Epidermal melanocyte (primary cell): ENCODE measurements at regions not wholly inside any gene's neighbourhood (a gene's known extent, or its start where the extent isn't known, plus 50 kb on each side); places are given as distances from the start of the nearest gene placed in this dataset.
"Not testable (repeated sequence)": the region's sequence is repeated elsewhere in the genome, so short reads cannot be mapped to it uniquely, and the experiment has no call there.

ENCODE experiments used
- DNase-seq: peaks from one replicate; pipeline ENCODE4 v3.0.0; 2011; ENCODE audit warnings: low spot score; ENCODE audit not compliant: insufficient read length

- DNase-seq = peak; percentile 4
Observed at GRCh38 chr21:10405331-10405730, 116.1 kb upstream of the TPTE start.

DNA sequence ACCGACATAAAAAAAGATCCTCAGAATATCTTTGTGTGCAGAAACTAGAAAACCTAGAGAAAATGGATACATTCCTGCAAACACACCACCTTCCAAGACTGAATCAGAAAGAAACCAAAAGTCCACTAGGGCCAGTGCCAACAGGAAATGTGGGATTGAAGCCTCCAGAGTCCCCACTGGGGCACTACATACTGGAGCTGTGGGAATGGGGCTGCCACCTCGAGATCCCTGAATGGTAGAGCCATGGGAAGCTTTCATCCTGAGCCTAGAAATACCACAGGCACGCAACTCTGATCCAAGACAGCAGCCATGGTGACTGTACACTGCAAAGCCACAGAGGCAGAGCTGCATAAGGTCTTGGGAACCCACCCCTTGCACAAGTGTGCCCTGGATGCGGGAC is 111.6 kb upstream of the TPTE start:
- DNase-seq = not testable (repeated sequence)

GRCh38 chr21:10410354-10410929 is 110.9 kb upstream of the TPTE start:
- DNase-seq = not testable (repeated sequence)

GRCh38 chr21:10411776-10412526 is 109.4 kb upstream of the TPTE start:
- not testable (repeated sequence) for DNase-seq

DNA sequence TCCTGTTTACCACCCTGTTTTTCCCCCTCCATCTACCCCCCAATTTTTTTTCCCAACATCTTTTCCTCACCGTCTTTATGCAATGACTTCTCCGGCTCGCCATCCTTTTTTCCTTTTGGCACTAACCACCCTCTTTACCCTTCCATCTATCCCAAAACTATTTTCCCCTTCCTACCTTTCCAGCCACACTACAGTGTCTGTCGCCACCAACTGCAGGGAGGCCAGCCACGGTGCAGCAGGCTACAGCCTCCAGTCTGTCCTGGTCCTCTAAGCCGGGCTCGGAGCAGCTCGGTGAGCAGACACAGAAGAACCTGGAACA is 108.5 kb upstream of the TPTE start:
- not testable (repeated sequence) for DNase-seq

GRCh38 chr21:10413247-10414120 is 107.9 kb upstream of the TPTE start:
- not testable (repeated sequence) for DNase-seq

GRCh38 chr21:10414121-10414924 is 107.1 kb upstream of the TPTE start:
- DNase-seq = not testable (repeated sequence)

DNA sequence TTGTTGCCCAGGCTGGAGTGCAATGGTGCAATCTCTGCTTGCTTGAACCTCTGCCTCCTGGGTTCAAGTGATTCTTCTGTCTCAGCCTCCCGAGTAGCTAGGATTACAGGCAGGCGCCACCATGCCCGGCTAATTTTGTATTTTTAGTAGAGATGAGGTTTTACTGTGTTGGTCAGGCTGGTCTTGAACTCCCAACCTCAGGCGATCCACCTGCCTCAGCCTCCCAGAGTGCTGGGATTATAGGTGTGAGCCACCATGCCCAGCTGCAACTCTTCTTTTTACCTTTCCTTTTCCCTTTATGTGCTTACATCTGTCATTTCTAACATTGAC is 106.5 kb upstream of the TPTE start:
- DNase-seq = peak; percentile 12

DNA sequence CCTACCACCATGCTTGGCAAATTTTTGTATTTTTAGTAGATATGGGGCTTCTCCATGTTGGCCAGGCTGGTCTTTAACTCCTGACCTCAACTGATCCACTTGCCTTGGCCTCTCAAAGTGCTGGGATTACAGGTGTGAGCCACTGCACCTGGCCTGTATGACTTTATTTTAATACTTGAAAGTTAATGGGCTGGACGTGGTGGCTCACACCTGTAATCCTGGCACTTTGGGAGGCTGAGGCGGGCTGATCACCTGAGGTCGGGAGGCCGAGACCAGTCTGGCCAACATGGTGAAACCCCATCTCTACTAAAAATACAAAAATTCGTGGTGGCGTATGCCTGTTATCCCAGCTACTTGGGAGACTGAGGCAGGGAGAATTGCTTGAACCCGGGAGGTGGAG is 105.9 kb upstream of the TPTE start:
- DNase-seq = not testable (repeated sequence)

DNA sequence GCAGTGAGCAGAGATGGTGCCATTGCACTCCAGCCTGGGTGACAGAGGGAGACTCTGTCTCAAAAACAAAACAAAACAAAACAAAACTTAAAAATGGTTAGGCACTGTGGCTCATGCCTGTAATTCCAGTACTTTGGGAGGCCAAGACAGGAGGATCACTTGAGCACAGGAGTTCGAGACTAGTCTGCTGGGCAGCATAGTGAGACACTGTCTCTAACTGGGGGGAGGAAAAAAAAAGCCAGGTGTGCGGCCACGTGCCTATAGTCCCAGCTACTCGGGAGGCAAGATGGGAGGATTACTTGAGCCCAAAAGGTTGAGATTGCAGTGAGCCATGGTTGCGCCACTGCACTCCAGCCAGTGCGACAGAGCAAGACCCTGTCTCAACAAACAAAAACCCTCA is 105.5 kb upstream of the TPTE start:
- DNase-seq = peak; percentile 11

DNA sequence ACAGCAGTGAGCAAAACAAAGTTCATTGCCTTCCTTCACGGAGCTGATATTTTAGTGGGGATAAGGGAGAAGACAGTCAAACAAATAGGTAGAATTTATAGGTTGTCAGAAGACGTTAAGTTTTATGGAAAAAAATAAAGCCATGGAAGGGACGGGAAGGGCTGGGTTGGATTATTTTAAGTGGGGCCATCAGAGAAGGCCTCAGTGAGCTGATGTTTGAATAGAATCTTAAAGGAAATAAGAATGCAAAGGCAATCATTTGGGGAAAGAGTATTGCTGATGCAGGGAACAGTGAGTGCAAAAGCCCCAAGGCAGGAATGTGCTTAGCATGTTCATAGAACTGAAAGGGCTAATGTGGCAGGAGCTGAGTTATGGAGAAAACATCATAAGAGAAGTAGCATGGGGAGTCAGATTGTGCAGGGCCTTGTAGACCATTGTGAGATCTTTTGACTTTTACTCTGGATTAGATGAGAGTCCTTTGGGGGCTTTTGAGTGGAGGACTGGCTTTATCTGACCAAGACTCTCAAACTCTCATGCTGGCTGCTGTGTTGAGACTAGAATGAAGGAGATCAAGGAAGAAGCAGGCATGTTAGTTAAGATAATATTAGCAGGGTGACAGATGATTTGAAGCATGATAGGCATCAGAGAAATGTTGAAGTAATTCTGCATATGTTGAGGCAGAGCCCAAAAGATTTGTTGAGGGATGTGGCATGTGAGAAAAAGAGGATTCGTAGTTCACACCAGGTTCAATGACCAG is 104.5 kb upstream of the TPTE start:
- DNase-seq = peak; percentile 17

GRCh38 chr21:10417551-10418002 is 103.8 kb upstream of the TPTE start:
- not testable (repeated sequence) for DNase-seq

- peak; percentile 12 for DNase-seq
Observed at GRCh38 chr21:10418250-10419048, 102.9 kb upstream of the TPTE start.

- DNase-seq = not testable (repeated sequence)
Observed at GRCh38 chr21:10421199-10421598, 100.2 kb upstream of the TPTE start.

- not testable (repeated sequence) for DNase-seq
Observed at GRCh38 chr21:10421601-10422000, 99.8 kb upstream of the TPTE start.

- peak; percentile 18 for DNase-seq
Observed at GRCh38 chr21:10424097-10424886, 97.1 kb upstream of the TPTE start.

- not testable (repeated sequence) for DNase-seq
Observed at GRCh38 chr21:10424887-10425145, 96.6 kb upstream of the TPTE start.

DNA sequence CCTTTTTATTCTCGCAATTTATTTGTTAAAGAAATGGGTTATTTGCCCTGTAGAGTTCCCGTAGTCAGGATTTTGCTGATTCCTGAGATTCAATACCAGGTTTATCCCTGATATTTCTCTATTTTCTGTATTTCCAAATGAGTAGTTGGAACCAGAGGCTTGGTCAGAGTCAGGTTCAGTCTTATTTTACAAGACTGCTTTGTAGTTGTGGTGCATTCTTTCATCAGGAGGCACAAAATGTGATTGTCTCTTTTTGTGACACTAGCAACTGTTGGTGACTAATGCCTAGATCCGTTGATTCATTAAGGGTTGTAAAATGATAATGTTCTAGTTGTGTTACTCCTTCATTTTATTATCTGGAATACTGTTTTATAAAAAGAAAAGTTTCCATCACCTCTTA is 95.5 kb upstream of the TPTE start:
- DNase-seq = peak; percentile 11

- DNase-seq = not testable (repeated sequence)
Observed at GRCh38 chr21:10426812-10427211, 94.6 kb upstream of the TPTE start.
